Vagina (tissue), 2 donors: ENCODE measurements at regions not wholly inside any gene's neighbourhood (a gene's known extent, or its start where the extent isn't known, plus 50 kb on each side); places are given as distances from the start of the nearest gene placed in this dataset.

Experiments
- POLR2AphosphoS5 ChIP-seq, 2 donors: sonication (generic); formaldehyde crosslinking; IDR thresholded peaks; one replicate each; pipeline ENCODE4 v1.9.0; 2017; ENCODE audit warnings: antibody characterized with exemption in 2 of 2, mild to moderate bottlenecking in 2 of 2, low read depth in 1 of 2; ENCODE audit not compliant: insufficient read depth in 1 of 2
- TF ChIP-seq, protein P1 (sequence below), 3 experiments: fragments of 450-650 bp in 2 of 3; fragments of 200-600 bp in 1 of 3; sonication (generic) in 1 of 3; IDR thresholded peaks; one replicate each; pipeline ENCODE4 v1.5.1; 2017 to 2019; ENCODE audit warnings: antibody characterized with exemption in 3 of 3, mild to moderate bottlenecking in 2 of 3, moderate library complexity in 2 of 3

DNA sequence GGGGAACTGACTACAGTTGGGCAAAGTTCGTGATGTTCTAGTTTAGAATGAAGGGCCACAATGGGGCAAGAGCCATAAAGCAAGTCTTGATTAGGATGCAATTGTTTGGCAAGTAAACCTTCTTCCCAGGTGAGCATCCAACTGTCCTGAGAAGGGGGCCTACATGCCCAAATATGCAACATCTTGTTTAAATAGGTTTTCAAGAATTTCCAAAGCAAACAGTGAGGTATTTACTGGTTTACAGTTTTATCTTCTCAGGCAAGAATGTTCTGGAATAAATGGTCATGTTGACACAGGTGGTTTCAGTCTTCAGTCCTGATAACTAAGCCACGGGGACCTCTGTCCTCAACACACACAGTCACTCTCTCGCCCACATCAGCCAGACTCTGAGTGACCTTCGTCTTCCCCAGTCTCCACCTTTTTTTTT lies 90.3 kb upstream of the FAM174B start:
- TF ChIP-seq, protein P1, sequence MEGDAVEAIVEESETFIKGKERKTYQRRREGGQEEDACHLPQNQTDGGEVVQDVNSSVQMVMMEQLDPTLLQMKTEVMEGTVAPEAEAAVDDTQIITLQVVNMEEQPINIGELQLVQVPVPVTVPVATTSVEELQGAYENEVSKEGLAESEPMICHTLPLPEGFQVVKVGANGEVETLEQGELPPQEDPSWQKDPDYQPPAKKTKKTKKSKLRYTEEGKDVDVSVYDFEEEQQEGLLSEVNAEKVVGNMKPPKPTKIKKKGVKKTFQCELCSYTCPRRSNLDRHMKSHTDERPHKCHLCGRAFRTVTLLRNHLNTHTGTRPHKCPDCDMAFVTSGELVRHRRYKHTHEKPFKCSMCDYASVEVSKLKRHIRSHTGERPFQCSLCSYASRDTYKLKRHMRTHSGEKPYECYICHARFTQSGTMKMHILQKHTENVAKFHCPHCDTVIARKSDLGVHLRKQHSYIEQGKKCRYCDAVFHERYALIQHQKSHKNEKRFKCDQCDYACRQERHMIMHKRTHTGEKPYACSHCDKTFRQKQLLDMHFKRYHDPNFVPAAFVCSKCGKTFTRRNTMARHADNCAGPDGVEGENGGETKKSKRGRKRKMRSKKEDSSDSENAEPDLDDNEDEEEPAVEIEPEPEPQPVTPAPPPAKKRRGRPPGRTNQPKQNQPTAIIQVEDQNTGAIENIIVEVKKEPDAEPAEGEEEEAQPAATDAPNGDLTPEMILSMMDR (IDR thresholded peaks at IDR 0.05): no peak
- TF ChIP-seq POLR2AphosphoS5 (IDR thresholded peaks at IDR 0.05; ENCODE audit: insufficient read depth in 1 of 2, low read depth in 1 of 2): no peak
